ENCODE measurements at regions not wholly inside any gene's neighbourhood (a gene's known extent, or its start where the extent isn't known, plus 50 kb on each side); places are given as distances from the start of the nearest gene placed in this dataset.
"Not testable (repeated sequence)": the region's sequence is repeated elsewhere in the genome, so short reads cannot be mapped to it uniquely, and the experiment has no call there.

GRCh38 chr10:8691498-8692017, 637.1 kb downstream of the GATA3 start (continued):
- no peak for TF ChIP-seq SRF (IDR thresholded peaks at IDR 0.05; ENCODE audit: low read depth)
- TF ChIP-seq ZNF274 (IDR thresholded peaks at IDR 0.05; ENCODE audit: low read depth, low read length) = no peak
- no peak for TF ChIP-seq CBX3 (IDR thresholded peaks at IDR 0.05; ENCODE audit: low read depth)
- TF ChIP-seq JUND (IDR thresholded peaks at IDR 0.05) = no peak
- TF ChIP-seq RAD21 (IDR thresholded peaks at IDR 0.05; ENCODE audit: low read depth) = no peak
- TF ChIP-seq EGR1 (IDR thresholded peaks at IDR 0.05; ENCODE audit: low read depth) = no peak

- H3K36me3 ChIP-seq (ENCODE audit: control insufficient read depth in 1 of 2, insufficient read depth in 2 of 2, low read length in 2 of 2); H3K27me3 ChIP-seq (ENCODE audit: insufficient read depth, low read length); H3K9me3 ChIP-seq (ENCODE audit: control insufficient read depth in 1 of 2, insufficient read depth in 1 of 2, low read depth in 1 of 2, low read length in 2 of 2); H3K27ac ChIP-seq (ENCODE audit: low read depth, low read length); H3K79me2 ChIP-seq (ENCODE audit: insufficient read depth, low read length); POLR2A ChIA-PET; BruUV-seq (replicated peaks); H4K20me1 ChIP-seq (ENCODE audit: insufficient read depth); DNase-seq (ENCODE audit: low read depth, low spot score); H3K9me2 ChIP-seq (ENCODE audit: insufficient read depth); intact Hi-C loops (cut with micrococcal nuclease); CTCF ChIA-PET; H3K9ac ChIP-seq (ENCODE audit: low read length); H3K4me3 ChIP-seq (replicated peaks in 1 of 2; ENCODE audit: low read depth in 1 of 2, low read length in 2 of 2); RAD21 ChIA-PET (ENCODE audit: low non-redundant PET in 1 of 2, low total read pairs in 2 of 2, uncharacterized antibody in 2 of 2, unreplicated experiment in 2 of 2); H3K4me2 ChIP-seq (ENCODE audit: low read length); H2AFZ ChIP-seq (ENCODE audit: low read depth, low read length, poor library complexity, severe bottlenecking); ATAC-seq; H3K4me1 ChIP-seq (ENCODE audit: control insufficient read depth in 1 of 2, insufficient read depth in 2 of 2, low read length in 2 of 2): not testable (repeated sequence)
Measured at GRCh38 chr10:8693635-8694034, 639.1 kb downstream of the GATA3 start.

- no peaks in the 10 kb centered on the region for H3K4me1 ChIP-seq (ENCODE audit: control insufficient read depth in 1 of 2, insufficient read depth in 2 of 2, low read length in 2 of 2)
- no peak overlapping the region for H3K27ac ChIP-seq (ENCODE audit: low read depth, low read length)
- RAD21 ChIA-PET (ENCODE audit: low non-redundant PET in 1 of 2, low total read pairs in 2 of 2, uncharacterized antibody in 2 of 2, unreplicated experiment in 2 of 2) = no interaction called here
- H3K9me2 ChIP-seq (ENCODE audit: insufficient read depth) = no peaks in the 10 kb centered on the region
- H3K36me3 ChIP-seq (ENCODE audit: control insufficient read depth in 1 of 2, insufficient read depth in 2 of 2, low read length in 2 of 2) = no peaks in the 10 kb centered on the region
- no peaks in the 10 kb centered on the region for H3K27me3 ChIP-seq (ENCODE audit: insufficient read depth, low read length)
- no peaks in the 10 kb centered on the region for H4K20me1 ChIP-seq (ENCODE audit: insufficient read depth)
- DNase-seq (ENCODE audit: low read depth, low spot score) = no peak
- POLR2A ChIA-PET = no interaction called here
- no peaks in the 10 kb centered on the region for H3K79me2 ChIP-seq (ENCODE audit: insufficient read depth, low read length)
- H3K4me3 ChIP-seq (replicated peaks in 1 of 2; ENCODE audit: low read depth in 1 of 2, low read length in 2 of 2) = no peak overlapping the region
- no TSS peak for BruUV-seq (replicated peaks)
- intact Hi-C loops (cut with micrococcal nuclease) = no loop called here
- H3K4me2 ChIP-seq (ENCODE audit: low read length) = no peak overlapping the region
- peaks cover 8 to 10% of the 10 kb centered on the region in 2 experiments; a peak in 2 of 4 replicates for H3K9me3 ChIP-seq (ENCODE audit: control insufficient read depth in 1 of 2, insufficient read depth in 1 of 2, low read depth in 1 of 2, low read length in 2 of 2)
- no peak for ATAC-seq
- no peak overlapping the region for H3K9ac ChIP-seq (ENCODE audit: low read length)
- no peak overlapping the region for H2AFZ ChIP-seq (ENCODE audit: low read depth, low read length, poor library complexity, severe bottlenecking)
- CTCF ChIA-PET = no interaction called here
- TF ChIP-seq SP1 (IDR thresholded peaks at IDR 0.05; ENCODE audit: low read depth) = no peak
- no peak for TF ChIP-seq CBX3 (IDR thresholded peaks at IDR 0.05; ENCODE audit: low read depth)
- no peak for TF ChIP-seq TCF7L2 (IDR thresholded peaks at IDR 0.05; ENCODE audit: borderline replicate concordance, extremely low read depth, insufficient read depth, insufficient read length)
- no peak for TF ChIP-seq CEBPB (IDR thresholded peaks at IDR 0.05; ENCODE audit: low read depth)
- no peak for TF ChIP-seq EZH2phosphoT487 (IDR thresholded peaks at IDR 0.05; ENCODE audit: borderline replicate concordance)
- no peak for TF ChIP-seq ZFX (IDR thresholded peaks at IDR 0.05)
- TF ChIP-seq JUND (IDR thresholded peaks at IDR 0.05) = no peak
- TF ChIP-seq EGR1 (IDR thresholded peaks at IDR 0.05; ENCODE audit: low read depth) = no peak
- TF ChIP-seq FOSL1 (IDR thresholded peaks at IDR 0.05; ENCODE audit: low read depth) = no peak
- TF ChIP-seq SRF (IDR thresholded peaks at IDR 0.05; ENCODE audit: low read depth) = no peak
- no peak for TF ChIP-seq REST (IDR thresholded peaks at IDR 0.05; ENCODE audit: low read depth)
- TF ChIP-seq EZH2 (IDR thresholded peaks at IDR 0.05) = no peak
- TF ChIP-seq ZBTB33 (IDR thresholded peaks at IDR 0.05; ENCODE audit: extremely low read depth, insufficient replicate concordance, low read length) = no peak
Measured at GRCh38 chr10:8696746-8697145, 642.3 kb downstream of the GATA3 start.

Data from HCT116 (cell line).